ENCODE measurements at regions not wholly inside any gene's neighbourhood (a gene's known extent, or its start where the extent isn't known, plus 50 kb on each side); places are given as distances from the start of the nearest gene placed in this dataset.

DNA sequence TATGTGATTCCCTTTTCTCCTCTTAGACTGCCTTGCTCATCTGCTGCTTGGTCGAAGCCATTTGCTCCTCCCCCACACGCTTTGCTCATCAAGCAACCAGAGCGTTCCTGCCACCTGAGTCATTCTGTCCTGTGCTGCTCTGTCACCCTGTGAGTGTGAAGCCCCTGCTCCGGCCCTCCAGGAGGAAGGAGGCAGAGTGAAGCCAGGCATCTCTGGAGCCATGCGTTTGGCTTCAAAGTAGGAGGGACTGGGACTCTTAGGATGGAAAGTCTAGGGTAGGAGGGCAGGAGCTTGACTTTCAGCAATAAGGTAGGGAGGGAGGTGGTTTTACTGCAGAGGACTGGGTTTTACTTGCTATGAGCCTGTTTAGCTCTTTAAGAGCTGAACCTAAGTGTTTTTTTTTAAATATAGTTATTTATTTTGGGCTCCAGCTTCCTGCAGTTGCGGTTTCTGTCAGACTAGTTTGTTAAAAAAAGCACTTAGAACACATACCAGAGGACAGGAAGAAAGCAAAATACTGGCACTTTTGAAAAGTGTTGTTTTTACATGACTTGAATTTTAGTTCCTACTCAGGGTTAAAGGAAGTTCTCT, 63.6 kb downstream of the SPINK2 start:
- DNase-seq, result peak; percentile 15

DNA sequence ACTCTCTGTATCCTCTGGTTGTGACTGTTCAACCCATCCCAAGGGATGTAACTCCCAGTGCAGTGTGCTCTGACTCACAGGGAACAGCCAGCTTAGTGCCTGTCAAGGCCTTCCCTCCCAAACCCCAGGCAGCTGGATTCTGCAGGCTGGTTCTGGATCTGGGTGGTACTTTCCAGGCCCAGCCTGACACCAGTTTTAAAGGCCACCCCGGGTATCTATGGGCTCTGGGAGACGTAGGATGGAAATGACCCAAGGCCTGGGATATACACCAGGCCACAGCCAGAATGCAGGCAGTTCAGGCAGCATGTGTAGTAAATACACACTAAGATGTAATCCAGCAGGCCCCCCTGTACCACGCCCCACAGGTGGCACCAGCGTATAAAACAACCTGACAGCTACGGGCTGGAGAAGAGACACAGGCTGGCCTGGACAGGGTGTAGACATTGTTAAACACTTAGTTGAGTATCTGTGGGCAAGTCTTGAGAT, 64.2 kb downstream of the SPINK2 start:
- peak; percentile 3 for DNase-seq

- no peak for DNase-seq
These were observed 65.6 kb downstream of the SPINK2 start for GRCh38 chr4:56755901-56756300.

DNA sequence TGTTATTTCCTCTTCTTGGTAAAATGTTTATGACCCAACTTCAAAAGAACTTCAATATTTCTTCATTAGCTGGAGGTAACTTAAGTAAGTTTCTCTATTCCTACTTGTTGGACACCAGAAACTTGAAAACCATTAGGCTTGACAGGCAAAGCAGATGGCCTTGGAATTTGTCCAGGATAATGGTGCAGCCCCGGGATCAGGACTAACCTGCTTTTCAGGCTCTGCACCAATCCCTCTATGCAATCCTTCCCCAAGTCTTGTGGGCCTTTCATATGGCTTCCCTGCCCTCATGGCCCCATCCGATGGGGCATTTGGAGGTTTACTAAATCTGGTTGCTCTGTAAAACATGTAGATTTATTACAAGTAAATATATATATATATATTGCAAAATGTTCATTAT, 68.5 kb downstream of the SPINK2 start:
- no peak for DNase-seq

DNA sequence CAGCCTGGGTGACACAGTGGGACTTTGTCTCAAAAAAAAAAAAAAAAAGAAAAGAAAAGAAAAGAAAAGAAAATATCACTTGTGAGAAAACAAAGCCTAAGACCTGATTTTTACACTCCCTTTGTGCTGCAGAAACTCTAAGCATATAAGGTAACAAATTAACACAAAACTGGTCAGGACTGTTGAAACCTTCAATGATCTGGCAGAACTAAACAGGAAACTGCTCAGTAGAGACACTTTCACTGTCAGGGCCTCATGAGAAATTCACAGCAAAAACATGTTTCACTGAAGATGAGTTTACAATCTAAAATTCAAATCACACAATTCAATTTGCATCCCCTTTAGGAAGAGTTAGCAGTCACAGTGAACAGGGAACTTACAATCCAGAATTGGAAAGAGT, 69.1 kb upstream of the HOPX start:
- DNase-seq, result no peak

DNA sequence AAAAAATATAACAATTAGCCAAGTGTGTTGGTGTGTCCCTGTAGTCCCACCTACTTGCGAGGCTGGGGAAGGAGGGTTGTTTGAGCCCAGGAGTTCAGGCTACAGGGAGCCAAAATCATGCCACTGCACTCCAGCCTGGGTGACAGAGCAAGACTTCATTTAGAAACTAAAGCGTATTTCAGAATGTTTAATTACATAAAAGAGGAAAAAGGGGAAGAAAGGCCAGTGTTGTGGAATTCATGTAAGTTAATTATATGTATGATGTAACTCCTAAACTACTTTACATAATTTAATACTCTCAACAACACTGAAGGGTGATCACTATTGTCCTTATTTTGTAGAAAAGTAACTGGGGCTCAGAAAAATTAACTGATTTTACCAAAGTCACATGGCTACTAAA, 67.2 kb upstream of the HOPX start:
- no peak for DNase-seq

- DNase-seq, result no peak
These were observed 65.5 kb upstream of the HOPX start for GRCh38 chr4:56746639-56747038.

- no peak for DNase-seq
These were observed 63.9 kb upstream of the HOPX start for GRCh38 chr4:56745042-56745441.

DNA sequence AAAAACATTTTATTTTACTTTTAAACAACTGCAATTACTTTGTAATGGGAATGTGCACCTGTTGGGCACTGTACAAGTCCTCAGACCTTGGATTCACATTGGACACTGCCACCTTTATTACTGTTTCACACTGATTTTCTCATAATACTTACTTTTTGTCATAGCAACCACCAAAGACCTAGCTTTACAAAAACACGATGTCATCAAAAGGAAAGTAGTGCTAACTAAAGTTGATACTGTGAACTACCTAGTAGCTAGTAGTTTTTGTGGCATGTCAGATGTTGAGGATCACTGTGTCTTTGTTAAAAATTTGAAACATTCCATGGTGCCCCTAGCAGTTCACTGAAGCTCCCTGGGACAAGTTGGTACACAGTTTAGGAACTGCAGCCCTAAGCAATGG, 62.9 kb upstream of the HOPX start:
- no peak for DNase-seq

GRCh38 chr4:56743550-56743949, 62.5 kb upstream of the HOPX start:
- no peak for DNase-seq

GRCh38 chr4:56742080-56742871, 61.2 kb upstream of the HOPX start:
- DNase-seq, result no peak

GRCh38 chr4:56741595-56741994, 60.5 kb upstream of the HOPX start:
- no peak for DNase-seq

DNA sequence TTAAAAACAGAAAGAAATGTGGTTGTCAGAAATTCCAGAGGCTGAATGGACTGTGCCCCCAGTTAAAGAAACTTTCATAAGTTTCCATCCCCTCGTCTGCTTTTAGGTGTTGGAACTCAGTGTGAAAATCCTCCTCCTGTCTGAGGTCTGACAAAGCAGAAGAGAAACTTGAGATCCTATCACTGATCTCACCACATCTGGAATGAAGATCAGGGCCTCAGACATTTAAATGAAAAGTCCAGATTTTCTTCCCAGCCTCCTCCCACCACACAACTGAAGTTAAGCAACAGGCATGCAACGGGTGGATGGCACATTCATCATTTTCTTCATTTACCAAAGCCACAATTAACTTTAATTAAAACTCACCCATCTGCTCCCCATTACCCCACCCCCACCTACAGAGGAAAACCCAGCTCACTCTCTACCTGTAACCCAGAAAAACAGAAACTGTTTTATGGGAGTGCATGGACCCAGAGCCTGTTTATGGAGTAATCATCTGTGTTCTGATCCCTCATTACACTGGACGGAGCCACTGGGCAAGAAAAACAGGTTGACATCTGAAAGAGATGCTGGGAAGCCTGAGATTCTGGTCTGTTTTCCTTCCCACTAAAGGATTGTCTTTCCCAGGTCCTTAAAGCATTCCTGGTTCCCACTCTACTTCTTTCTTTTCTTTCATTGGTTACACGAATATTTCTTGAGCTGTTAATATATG, 58.1 kb upstream of the HOPX start:
- no peak for DNase-seq

DNA sequence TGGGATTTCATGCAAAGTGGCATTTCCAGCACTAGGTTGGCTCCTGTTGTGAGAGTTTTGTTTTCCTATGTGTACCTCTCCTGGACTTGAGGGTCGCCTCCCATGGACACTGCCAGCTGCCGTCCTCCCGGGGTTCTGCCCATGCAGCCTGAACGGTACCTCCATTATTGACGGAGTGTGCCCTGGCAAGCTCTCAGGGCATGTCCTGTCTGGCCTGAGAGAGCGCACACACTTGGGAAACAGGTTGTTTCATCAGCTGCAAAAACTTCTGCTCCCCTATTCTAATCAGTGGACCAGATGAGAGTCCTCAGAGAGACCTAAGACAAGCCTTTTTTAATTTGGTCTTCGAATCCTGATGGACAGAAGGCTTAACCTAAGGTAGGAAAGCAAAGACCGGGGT, 56.6 kb upstream of the HOPX start:
- no peak for DNase-seq

- no peak for DNase-seq
These were observed 52.3 kb upstream of the HOPX start for GRCh38 chr4:56733352-56733751.

- no peak for DNase-seq
These were observed 51.2 kb upstream of the HOPX start for GRCh38 chr4:56732301-56732700.

- DNase-seq, result no peak
These were observed 50.8 kb upstream of the HOPX start for GRCh38 chr4:56731857-56732256.
